IMR-90 (cell line): ENCODE measurements at regions not wholly inside any gene's neighbourhood (a gene's known extent, or its start where the extent isn't known, plus 50 kb on each side); places are given as distances from the start of the nearest gene placed in this dataset.

Experiments
- ATAC-seq: fragments of 200-7000 bp; cut with Tn5 transposase; 2 replicates; pipeline ENCODE4 v1.9.1; 2020; ENCODE audit warnings: low read depth, mild to moderate bottlenecking, moderate library complexity
- BruUV-seq: library from RNA; stranded (reverse); fragments of 400-500 nt; replicated peaks from 2 replicates; lab custom pipeline; 2021; lab: Mats Ljungman, UMichigan
- CTCF ChIA-PET: fragments of 300-600 bp; formaldehyde crosslinking; extraction: SDS; loops from one replicate; lab custom pipeline; 2021; ENCODE audit warnings: antibody characterized with exemption; lab: Yijun Ruan, JAX
- POLR2A ChIA-PET: fragments of 300-600 bp; sonication (Branson Sonifier 250); formaldehyde crosslinking; loops from one replicate; lab custom pipeline; 2022; ENCODE audit warnings: antibody characterized with exemption; ENCODE audit not compliant: unreplicated experiment; lab: Charles Lee
- DNase-seq: peaks from one replicate; pipeline ENCODE4 v3.0.0; 2013
- H2AFZ ChIP-seq: replicated peaks from 2 replicates; pipeline ENCODE3; 2013; ENCODE audit warnings: low read length, mild to moderate bottlenecking; ENCODE audit not compliant: poor library complexity
- H2AK5ac ChIP-seq: 2 replicates; pipeline ENCODE4 v1.6.1; 2013; ENCODE audit warnings: low read depth, low read length, inconsistent platforms
- H2AK9ac ChIP-seq: replicated peaks from 2 replicates; pipeline ENCODE3; 2013; ENCODE audit warnings: mild to moderate bottlenecking, low read depth, low read length, moderate library complexity; ENCODE audit not compliant: poor library complexity
- H2BK120ac ChIP-seq: 2 replicates; pipeline ENCODE4 v1.6.1; 2013; ENCODE audit warnings: low read depth, low read length, inconsistent platforms
- H2BK15ac ChIP-seq: 3 replicates; pipeline ENCODE4 v1.6.1; 2013; ENCODE audit warnings: low read depth, low read length, inconsistent platforms
- H2BK20ac ChIP-seq: 2 replicates; pipeline ENCODE4 v1.6.1; 2013; ENCODE audit warnings: low read depth, mild to moderate bottlenecking, inconsistent platforms, low read length, moderate library complexity
- H2BK5ac ChIP-seq: 2 replicates; pipeline ENCODE4 v1.6.1; 2013; ENCODE audit warnings: mild to moderate bottlenecking, low read depth, low read length, inconsistent platforms; ENCODE audit not compliant: poor library complexity, severe bottlenecking
- H3K14ac ChIP-seq: replicated peaks from 2 replicates; pipeline ENCODE4 v1.6.1; 2013; ENCODE audit warnings: low read depth, low read length, inconsistent platforms
- H3K18ac ChIP-seq: 2 replicates; pipeline ENCODE4 v1.6.1; 2013; ENCODE audit warnings: low read depth, low read length, control low read depth
- H3K23ac ChIP-seq: 2 replicates; pipeline ENCODE4 v1.6.1; 2013; ENCODE audit warnings: low read depth, low read length, inconsistent platforms
- H3K27ac ChIP-seq: 2 replicates; pipeline ENCODE4 v1.5.1; 2013; ENCODE audit warnings: mild to moderate bottlenecking, control low read depth, low read length; ENCODE audit not compliant: insufficient read depth
- H3K27me3 ChIP-seq: 2 replicates; pipeline ENCODE4 v1.6.1; 2013; ENCODE audit warnings: low read length; ENCODE audit not compliant: control insufficient read depth, insufficient read depth
- H3K36me3 ChIP-seq: 2 replicates; pipeline ENCODE4 v1.6.1; 2013; ENCODE audit warnings: low read length, mixed read lengths; ENCODE audit not compliant: control insufficient read depth, insufficient read depth
- H3K4ac ChIP-seq: 2 replicates; pipeline ENCODE4 v1.6.1; 2013; ENCODE audit warnings: low read depth, low read length, inconsistent platforms
- H3K4me1 ChIP-seq: 2 replicates; pipeline ENCODE4 v1.6.1; 2013; ENCODE audit warnings: low read length, mixed read lengths; ENCODE audit not compliant: control insufficient read depth, insufficient read depth
- H3K4me2 ChIP-seq: 2 replicates; pipeline ENCODE4 v1.6.1; 2013; ENCODE audit warnings: low read depth, mild to moderate bottlenecking, control low read depth, low read length, moderate library complexity
- H3K4me3 ChIP-seq: 2 replicates; pipeline ENCODE4 v1.5.1; 2013; ENCODE audit warnings: low read depth, mild to moderate bottlenecking, control low read depth, low read length, moderate library complexity; ENCODE audit not compliant: insufficient read depth
- H3K56ac ChIP-seq: 2 replicates; pipeline ENCODE4 v1.6.1; 2013; ENCODE audit warnings: low read length, inconsistent platforms; ENCODE audit not compliant: insufficient read depth; ENCODE audit errors: extremely low read depth
- H3K79me1 ChIP-seq, 2 experiments: 2 replicates each; pipeline ENCODE4 v1.6.1; 2013; ENCODE audit warnings: low read length in 2 of 2, inconsistent platforms in 1 of 2, low read depth in 1 of 2
- H3K9ac ChIP-seq: 2 replicates; pipeline ENCODE4 v1.6.1; 2013; ENCODE audit warnings: low read depth, low read length, control low read depth
- H3K9me1 ChIP-seq: 2 replicates; pipeline ENCODE4 v1.6.1; 2013; ENCODE audit warnings: low read length, inconsistent platforms; ENCODE audit not compliant: insufficient read depth
- H3K9me3 ChIP-seq: 2 replicates; pipeline ENCODE4 v1.6.1; 2013; ENCODE audit warnings: low read length; ENCODE audit not compliant: control insufficient read depth, insufficient read depth
- H4K20me1 ChIP-seq: 2 replicates; pipeline ENCODE4 v1.6.1; 2013; ENCODE audit warnings: low read length, inconsistent platforms; ENCODE audit not compliant: insufficient read depth
- H4K5ac ChIP-seq: 2 replicates; pipeline ENCODE4 v1.6.1; 2013; ENCODE audit warnings: mild to moderate bottlenecking, low read depth, low read length, control low read depth
- H4K8ac ChIP-seq, 2 experiments: 2 replicates each; pipeline ENCODE4 v1.6.1; 2013; ENCODE audit warnings: low read depth in 2 of 2, low read length in 2 of 2, control low read depth in 1 of 2, inconsistent platforms in 1 of 2
- H4K91ac ChIP-seq: 2 replicates; pipeline ENCODE4 v1.6.1; 2013; ENCODE audit warnings: low read depth, low read length, inconsistent platforms; ENCODE audit not compliant: insufficient read depth
- BHLHE40 ChIP-seq: fragments of 150-350 bp; IDR thresholded peaks from 2 replicates; pipeline ENCODE4 v1.6.1; 2016; ENCODE audit warnings: mild to moderate bottlenecking, low read depth, low read length
- CEBPB ChIP-seq: IDR thresholded peaks from 2 replicates; pipeline ENCODE4 v1.6.1; 2012; ENCODE audit warnings: low read depth, low read length, improper control_type of control experiment
- FOS ChIP-seq: fragments of 150-350 bp; IDR thresholded peaks from 2 replicates; pipeline ENCODE4 v1.6.1; 2016; ENCODE audit warnings: low read depth, low read length
- MAZ ChIP-seq: IDR thresholded peaks from 2 replicates; pipeline ENCODE4 v1.6.1; 2012; ENCODE audit warnings: low read depth, mild to moderate bottlenecking, low read length, improper control_type of control experiment, moderate library complexity, borderline replicate concordance
- NFE2L2 ChIP-seq: fragments of 150-350 bp; IDR thresholded peaks from 2 replicates; pipeline ENCODE4 v1.6.1; 2016; ENCODE audit warnings: low read depth, mild to moderate bottlenecking, low read length
- POLR2A ChIP-seq: IDR thresholded peaks from 2 replicates; pipeline ENCODE4 v1.6.1; 2012; ENCODE audit warnings: mild to moderate bottlenecking, low read depth, low read length
- RCOR1 ChIP-seq: IDR thresholded peaks from 2 replicates; pipeline ENCODE4 v1.6.1; 2012; ENCODE audit warnings: mild to moderate bottlenecking, low read length, improper control_type of control experiment; ENCODE audit not compliant: insufficient replicate concordance
- dilution Hi-C: fragments of 300-500 bp; cut with HindIII; formaldehyde crosslinking; loops from one replicate; pipeline ENCODE4 v1.14.3; 2018; ENCODE audit warnings: low sequenced_read_pairs; ENCODE audit not compliant: unreplicated experiment
- in situ Hi-C: fragments of 300-500 bp; cut with MboI; formaldehyde crosslinking; loops from 3 replicates; pipeline ENCODE4 v1.14.3; 2019; ENCODE audit warnings: low sequenced_read_pairs, inconsistent platforms, mixed read lengths
- intact Hi-C: fragments of 100-400 bp; cut with micrococcal nuclease; formaldehyde crosslinking; loops from 2 replicates; pipeline ENCODE4 v1.10.0; 2022

DNA sequence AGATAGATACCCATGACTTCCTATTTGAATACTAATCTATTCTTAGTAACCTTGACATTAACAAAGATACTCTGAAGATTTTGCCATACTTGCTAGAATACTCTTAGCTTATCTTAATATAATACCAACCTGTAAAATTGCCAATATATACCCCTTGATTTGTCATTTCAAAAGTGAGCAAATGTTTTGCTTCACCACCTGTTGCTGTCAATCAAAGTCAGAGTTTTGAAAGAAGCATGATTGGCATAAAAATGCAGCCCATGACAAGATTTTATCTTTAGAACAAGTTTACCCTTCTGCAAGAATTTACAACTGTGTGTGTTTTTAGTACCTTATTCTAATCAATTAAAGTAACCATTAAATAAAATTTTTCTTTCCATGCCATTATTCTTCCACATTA is 236.2 kb downstream of the TBX18 start:
- Histone ChIP-seq H4K5ac (no peak overlapping the region), H3K14ac (no peak overlapping the region), H4K20me1 (no peaks in the 10 kb centered on the region), H2AFZ (no peak overlapping the region), H3K27me3 (no peaks in the 10 kb centered on the region; the same call in 1 of the 2 replicates), H3K9ac (no peak overlapping the region), H3K4ac (no peak overlapping the region), H2AK9ac (no peak overlapping the region), H2BK5ac (no peak overlapping the region), H2BK15ac (no peak overlapping the region), H3K56ac (no peak overlapping the region), H3K79me1 (no peaks in the 10 kb centered on the region), H3K4me2 (no peak overlapping the region), H3K4me1 (no peaks in the 10 kb centered on the region), H2AK5ac (no peak overlapping the region), H3K4me3 (no peak overlapping the region), H4K8ac (no peak overlapping the region), H3K9me1 (no peaks in the 10 kb centered on the region), H3K18ac (no peak overlapping the region), H3K9me3 (no peaks in the 10 kb centered on the region), H3K27ac (no peak overlapping the region), H3K36me3 (no peaks in the 10 kb centered on the region), H4K91ac (no peak overlapping the region), H3K23ac (no peak overlapping the region), H2BK20ac (no peak overlapping the region), H2BK120ac (no peak overlapping the region)
- in situ Hi-C loops (no loop called here), dilution Hi-C loops (no loop called here), intact Hi-C loops (no loop called here)
- ChIA-PET POLR2A (no interaction called here), CTCF (no interaction called here)
- BruUV-seq: no TSS peak
- DNase-seq (no peak), ATAC-seq (no peak)
- TF ChIP-seq BHLHE40 (no peak), NFE2L2 (no peak), CEBPB (no peak), FOS (no peak), RCOR1 (no peak), MAZ (no peak), POLR2A (no peak)
